ENCODE measurements at regions not wholly inside any gene's neighbourhood (a gene's known extent, or its start where the extent isn't known, plus 50 kb on each side); places are given as distances from the start of the nearest gene placed in this dataset.

DNA sequence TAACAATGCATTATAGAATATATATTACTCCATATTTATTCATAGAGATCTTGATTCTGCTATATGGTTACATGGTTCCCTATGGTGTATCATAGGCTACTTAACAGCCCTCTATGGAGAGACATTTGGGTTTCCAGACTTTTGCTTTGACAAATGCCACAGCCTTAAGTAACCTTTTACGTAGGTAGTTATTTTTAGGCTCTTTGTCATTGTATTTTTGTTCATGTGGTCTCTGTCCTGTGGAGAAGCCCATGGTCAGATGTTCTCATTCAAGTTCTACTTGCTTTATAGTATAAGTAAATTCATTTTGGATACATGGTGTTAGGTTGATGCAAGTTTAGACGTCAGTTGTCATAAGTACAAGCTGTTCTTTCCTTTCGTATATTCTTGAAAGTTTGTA lies 275.2 kb upstream of the THSD7B start:
- no peak overlapping the region for H3K18ac ChIP-seq (ENCODE audit: insufficient read length, low read depth, low read length)
- no peak overlapping the region for H2BK12ac ChIP-seq (ENCODE audit: insufficient read length, low read depth, low read length)
- H2BK20ac ChIP-seq (ENCODE audit: low read depth, low read length, poor library complexity, severe bottlenecking): no peak overlapping the region
- no peak overlapping the region for H2AK5ac ChIP-seq (ENCODE audit: insufficient read length, low read length)
- no peaks in the 10 kb centered on the region for H3K79me2 ChIP-seq (ENCODE audit: insufficient read depth, low read length)
- no peaks in the 10 kb centered on the region for H3K23me2 ChIP-seq (ENCODE audit: insufficient read length, low read depth, low read length, poor library complexity, severe bottlenecking)
- H3K79me1 ChIP-seq (ENCODE audit: insufficient read depth, low read depth, low read length, poor library complexity, severe bottlenecking): no peaks in the 10 kb centered on the region
- Mint-ChIP-seq H3K36me3 (ENCODE audit: insufficient read depth in 1 of 3, low read depth in 3 of 3) (no peaks in the 10 kb centered on the region), H3K4me3 (no peak overlapping the region), H3K27ac (no peak overlapping the region), H3K9me3 (no peaks in the 10 kb centered on the region; a peak in 1 of 5 replicates), H3K27me3 (ENCODE audit: low read depth) (peaks cover 48% of the 10 kb centered on the region), H3K4me1 (peaks cover 0 to 10% of the 10 kb centered on the region in 2 experiments; a peak in 2 of 4 replicates)
- H3K4me2 ChIP-seq (ENCODE audit: insufficient read depth, insufficient read length, low read length): no peak overlapping the region
- H3K4me1 ChIP-seq (ENCODE audit: insufficient read depth, low read length): no peaks in the 10 kb centered on the region
- no peaks in the 10 kb centered on the region for H3K27me3 ChIP-seq (ENCODE audit: insufficient read depth, low read length)
- H4K20me1 ChIP-seq (ENCODE audit: control insufficient read depth, insufficient read depth, insufficient read length): no peaks in the 10 kb centered on the region
- no peak overlapping the region for H3K9ac ChIP-seq (ENCODE audit: extremely low read depth, insufficient read length, low read length)
- DNase-seq: no peak
- H3T11ph ChIP-seq (ENCODE audit: low read length): no peak overlapping the region
- no peak overlapping the region for H3K23ac ChIP-seq (ENCODE audit: insufficient read length, low read depth, low read length)
- no peak overlapping the region for H3K4ac ChIP-seq (ENCODE audit: low read depth, low read length)
- H3K56ac ChIP-seq (ENCODE audit: insufficient read length, low read depth, low read length): no peak overlapping the region
- H2AFZ ChIP-seq (ENCODE audit: low read length): no peak overlapping the region
- no peak overlapping the region for H2BK120ac ChIP-seq (ENCODE audit: low read depth, low read length, poor library complexity, severe bottlenecking)
- no peak overlapping the region for H3K27ac ChIP-seq (ENCODE audit: insufficient read length, low read depth, low read length)
- H4K8ac ChIP-seq (replicated peaks; ENCODE audit: insufficient read length, low read depth, low read length): no peak overlapping the region
- WGBS (ENCODE audit: extremely low coverage, insufficient read length, low lambda C conversion rate): no CpG with 5 or more reads among the region's 3 CpGs
- H4K91ac ChIP-seq (ENCODE audit: insufficient read length, low read depth, low read length): no peak overlapping the region
- H4K5ac ChIP-seq (ENCODE audit: insufficient read length, low read depth, low read length): no peak overlapping the region
- no peak overlapping the region for H2BK15ac ChIP-seq (ENCODE audit: low read depth, low read length)
- no peak overlapping the region for H2BK5ac ChIP-seq (ENCODE audit: insufficient read length, low read length)
- no peak overlapping the region for H3K14ac ChIP-seq (ENCODE audit: insufficient read depth, low read length)
- H3K9me3 ChIP-seq (ENCODE audit: control insufficient read depth, low read depth, low read length): no peaks in the 10 kb centered on the region
- TF ChIP-seq, protein P1, sequence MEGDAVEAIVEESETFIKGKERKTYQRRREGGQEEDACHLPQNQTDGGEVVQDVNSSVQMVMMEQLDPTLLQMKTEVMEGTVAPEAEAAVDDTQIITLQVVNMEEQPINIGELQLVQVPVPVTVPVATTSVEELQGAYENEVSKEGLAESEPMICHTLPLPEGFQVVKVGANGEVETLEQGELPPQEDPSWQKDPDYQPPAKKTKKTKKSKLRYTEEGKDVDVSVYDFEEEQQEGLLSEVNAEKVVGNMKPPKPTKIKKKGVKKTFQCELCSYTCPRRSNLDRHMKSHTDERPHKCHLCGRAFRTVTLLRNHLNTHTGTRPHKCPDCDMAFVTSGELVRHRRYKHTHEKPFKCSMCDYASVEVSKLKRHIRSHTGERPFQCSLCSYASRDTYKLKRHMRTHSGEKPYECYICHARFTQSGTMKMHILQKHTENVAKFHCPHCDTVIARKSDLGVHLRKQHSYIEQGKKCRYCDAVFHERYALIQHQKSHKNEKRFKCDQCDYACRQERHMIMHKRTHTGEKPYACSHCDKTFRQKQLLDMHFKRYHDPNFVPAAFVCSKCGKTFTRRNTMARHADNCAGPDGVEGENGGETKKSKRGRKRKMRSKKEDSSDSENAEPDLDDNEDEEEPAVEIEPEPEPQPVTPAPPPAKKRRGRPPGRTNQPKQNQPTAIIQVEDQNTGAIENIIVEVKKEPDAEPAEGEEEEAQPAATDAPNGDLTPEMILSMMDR (conservative IDR thresholded peaks at IDR 0.05): no peak
